MM.1S (cell line): ENCODE measurements at regions not wholly inside any gene's neighbourhood (a gene's known extent, or its start where the extent isn't known, plus 50 kb on each side); places are given as distances from the start of the nearest gene placed in this dataset.
"Not testable (repeated sequence)": the region's sequence is repeated elsewhere in the genome, so short reads cannot be mapped to it uniquely, and the experiment has no call there.

Experiments
- DNase-seq: peaks from one replicate; pipeline ENCODE4 v3.0.0-alpha.2; 2015
- H2AFZ ChIP-seq: fragments of 300-600 bp; sonication (generic); 2 replicates; pipeline ENCODE4 v1.6.0; 2016; ENCODE audit warnings: antibody characterized with exemption, low read length
- H3F3A ChIP-seq: fragments of 300-600 bp; sonication (generic); 2 replicates; pipeline ENCODE4 v1.6.1; 2016; ENCODE audit warnings: mild to moderate bottlenecking, antibody characterized with exemption, low read length, moderate library complexity, mixed read lengths; ENCODE audit not compliant: insufficient read depth
- H3K27ac ChIP-seq: fragments of 300-600 bp; sonication (generic); 2 replicates; pipeline ENCODE4 v1.5.1; 2016; ENCODE audit warnings: mild to moderate bottlenecking, low read length
- H3K27me3 ChIP-seq: fragments of 300-600 bp; sonication (generic); replicated peaks from 2 replicates; pipeline ENCODE4 v1.6.0; 2016; ENCODE audit warnings: low read length; ENCODE audit not compliant: insufficient read depth
- H3K36me3 ChIP-seq: fragments of 300-600 bp; sonication (generic); replicated peaks from 2 replicates; pipeline ENCODE4 v1.6.1; 2016; ENCODE audit warnings: mild to moderate bottlenecking, low read length, mixed read lengths; ENCODE audit not compliant: insufficient read depth
- H3K4me1 ChIP-seq: fragments of 300-600 bp; sonication (generic); 2 replicates; pipeline ENCODE4 v1.6.1; 2016; ENCODE audit warnings: low read length, mixed read lengths
- H3K4me2 ChIP-seq: fragments of 300-600 bp; sonication (generic); 2 replicates; pipeline ENCODE4 v1.6.0; 2016; ENCODE audit warnings: low read depth, low read length
- H3K4me3 ChIP-seq: fragments of 300-600 bp; sonication (generic); 2 replicates; pipeline ENCODE4 v1.5.1; 2016; ENCODE audit warnings: low read length, mixed read lengths
- H3K79me2 ChIP-seq: fragments of 300-600 bp; sonication (generic); 2 replicates; pipeline ENCODE4 v1.6.1; 2016; ENCODE audit warnings: mixed run types, low read length, mixed read lengths
- H3K9ac ChIP-seq: fragments of 300-600 bp; sonication (generic); 2 replicates; pipeline ENCODE4 v1.6.1; 2016; ENCODE audit warnings: low read length, mixed read lengths
- H3K9me2 ChIP-seq: fragments of 300-600 bp; sonication (generic); replicated peaks from 2 replicates; pipeline ENCODE4 v1.6.1; 2016; ENCODE audit warnings: mild to moderate bottlenecking, low read length, mixed read lengths; ENCODE audit not compliant: insufficient read depth
- H3K9me3 ChIP-seq: fragments of 300-600 bp; sonication (generic); replicated peaks from 2 replicates; pipeline ENCODE4 v1.6.1; 2016; ENCODE audit warnings: mild to moderate bottlenecking, low read length, mixed read lengths; ENCODE audit not compliant: insufficient read depth
- H4K20me1 ChIP-seq: fragments of 300-600 bp; sonication (generic); 2 replicates; pipeline ENCODE4 v1.6.1; 2016; ENCODE audit warnings: mild to moderate bottlenecking, low read length, moderate library complexity, mixed read lengths; ENCODE audit not compliant: insufficient read depth
- EZH2 ChIP-seq: fragments of 300-600 bp; sonication (generic); optimal IDR thresholded peaks from 2 replicates; pipeline ENCODE3; 2017; ENCODE audit warnings: low read depth, mild to moderate bottlenecking, antibody characterized with exemption, low read length, mixed read lengths
- EZH2phosphoT487 ChIP-seq: fragments of 300-600 bp; sonication (generic); IDR thresholded peaks from 2 replicates; pipeline ENCODE4 v1.6.1; 2018; ENCODE audit warnings: antibody characterized with exemption, low read length
- TF ChIP-seq, protein P1 (sequence below): fragments of 300-600 bp; sonication (generic); IDR thresholded peaks from 2 replicates; pipeline ENCODE4 v1.5.1; 2016; ENCODE audit warnings: antibody characterized with exemption, low read length, mixed read lengths

DNA sequence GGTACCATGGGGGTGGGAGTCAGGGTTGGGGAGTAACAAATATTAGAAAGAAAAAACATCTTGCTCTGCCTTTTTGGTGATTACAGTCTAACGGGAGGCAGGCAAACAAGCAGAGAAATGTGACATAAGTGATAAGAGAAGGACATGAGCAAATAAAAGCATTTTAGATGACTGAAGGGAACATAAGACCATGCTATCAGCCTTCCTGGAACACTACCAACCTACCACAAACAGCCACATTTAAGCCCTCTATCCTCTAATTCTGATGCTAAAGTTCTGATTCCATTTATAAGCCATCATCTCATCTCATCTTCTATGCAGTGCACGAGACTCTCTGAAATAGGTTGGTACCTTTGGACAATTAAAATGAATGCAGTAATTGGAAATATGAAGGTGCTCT lies 243.4 kb upstream of the P2RY1 start:
- Histone ChIP-seq H3K27me3 (no peaks in the 10 kb centered on the region), H3K9me2 (no peaks in the 10 kb centered on the region), H3K79me2 (no peaks in the 10 kb centered on the region), H3K27ac (no peak overlapping the region), H3K4me1 (peaks cover 6% of the 10 kb centered on the region; the same call in 1 of the 2 replicates), H3K4me2 (no peak overlapping the region), H3K9ac (no peak overlapping the region), H3F3A (no peaks in the 10 kb centered on the region), H2AFZ (no peak overlapping the region), H3K36me3 (no peaks in the 10 kb centered on the region), H3K9me3 (no peaks in the 10 kb centered on the region), H3K4me3 (no peak overlapping the region), H4K20me1 (no peaks in the 10 kb centered on the region)
- TF ChIP-seq, protein P1, sequence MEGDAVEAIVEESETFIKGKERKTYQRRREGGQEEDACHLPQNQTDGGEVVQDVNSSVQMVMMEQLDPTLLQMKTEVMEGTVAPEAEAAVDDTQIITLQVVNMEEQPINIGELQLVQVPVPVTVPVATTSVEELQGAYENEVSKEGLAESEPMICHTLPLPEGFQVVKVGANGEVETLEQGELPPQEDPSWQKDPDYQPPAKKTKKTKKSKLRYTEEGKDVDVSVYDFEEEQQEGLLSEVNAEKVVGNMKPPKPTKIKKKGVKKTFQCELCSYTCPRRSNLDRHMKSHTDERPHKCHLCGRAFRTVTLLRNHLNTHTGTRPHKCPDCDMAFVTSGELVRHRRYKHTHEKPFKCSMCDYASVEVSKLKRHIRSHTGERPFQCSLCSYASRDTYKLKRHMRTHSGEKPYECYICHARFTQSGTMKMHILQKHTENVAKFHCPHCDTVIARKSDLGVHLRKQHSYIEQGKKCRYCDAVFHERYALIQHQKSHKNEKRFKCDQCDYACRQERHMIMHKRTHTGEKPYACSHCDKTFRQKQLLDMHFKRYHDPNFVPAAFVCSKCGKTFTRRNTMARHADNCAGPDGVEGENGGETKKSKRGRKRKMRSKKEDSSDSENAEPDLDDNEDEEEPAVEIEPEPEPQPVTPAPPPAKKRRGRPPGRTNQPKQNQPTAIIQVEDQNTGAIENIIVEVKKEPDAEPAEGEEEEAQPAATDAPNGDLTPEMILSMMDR: no peak
- TF ChIP-seq EZH2phosphoT487 (no peak), EZH2 (no peak)
- no peak for DNase-seq

DNA sequence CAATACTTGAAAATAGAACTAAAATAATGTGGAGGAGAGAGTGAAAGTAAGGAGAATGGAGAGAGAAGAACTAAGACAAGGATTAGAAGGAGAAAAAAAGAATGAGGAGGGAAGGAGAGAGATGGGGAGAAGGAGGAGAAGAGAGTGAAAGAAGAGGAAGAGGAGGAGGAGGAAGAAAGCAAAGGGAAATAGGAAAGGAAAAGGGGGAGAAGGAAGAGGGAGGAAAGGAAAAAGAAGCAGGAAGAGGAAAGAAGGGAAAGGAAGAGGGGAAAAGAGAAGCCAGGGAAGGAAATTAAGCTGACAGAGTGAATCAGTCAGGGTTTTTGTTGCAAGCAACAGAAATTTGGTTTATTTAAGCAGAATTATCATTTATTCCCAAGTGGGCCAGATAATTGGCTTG lies 241.7 kb upstream of the P2RY1 start:
- Histone ChIP-seq H3K9me3 (no peaks in the 10 kb centered on the region), H2AFZ (no peak overlapping the region), H3K79me2 (no peaks in the 10 kb centered on the region), H3K9me2 (no peaks in the 10 kb centered on the region), H3K36me3 (no peaks in the 10 kb centered on the region), H3K4me2 (no peak overlapping the region), H3K4me3 (no peak overlapping the region), H3F3A (no peaks in the 10 kb centered on the region), H4K20me1 (no peaks in the 10 kb centered on the region), H3K9ac (no peak overlapping the region), H3K4me1 (peaks cover 9% of the 10 kb centered on the region; the same call in 1 of the 2 replicates), H3K27me3 (no peaks in the 10 kb centered on the region), H3K27ac (no peak overlapping the region)
- no peak for DNase-seq
- TF ChIP-seq EZH2: no peak
- TF ChIP-seq, protein P1: no peak

DNA sequence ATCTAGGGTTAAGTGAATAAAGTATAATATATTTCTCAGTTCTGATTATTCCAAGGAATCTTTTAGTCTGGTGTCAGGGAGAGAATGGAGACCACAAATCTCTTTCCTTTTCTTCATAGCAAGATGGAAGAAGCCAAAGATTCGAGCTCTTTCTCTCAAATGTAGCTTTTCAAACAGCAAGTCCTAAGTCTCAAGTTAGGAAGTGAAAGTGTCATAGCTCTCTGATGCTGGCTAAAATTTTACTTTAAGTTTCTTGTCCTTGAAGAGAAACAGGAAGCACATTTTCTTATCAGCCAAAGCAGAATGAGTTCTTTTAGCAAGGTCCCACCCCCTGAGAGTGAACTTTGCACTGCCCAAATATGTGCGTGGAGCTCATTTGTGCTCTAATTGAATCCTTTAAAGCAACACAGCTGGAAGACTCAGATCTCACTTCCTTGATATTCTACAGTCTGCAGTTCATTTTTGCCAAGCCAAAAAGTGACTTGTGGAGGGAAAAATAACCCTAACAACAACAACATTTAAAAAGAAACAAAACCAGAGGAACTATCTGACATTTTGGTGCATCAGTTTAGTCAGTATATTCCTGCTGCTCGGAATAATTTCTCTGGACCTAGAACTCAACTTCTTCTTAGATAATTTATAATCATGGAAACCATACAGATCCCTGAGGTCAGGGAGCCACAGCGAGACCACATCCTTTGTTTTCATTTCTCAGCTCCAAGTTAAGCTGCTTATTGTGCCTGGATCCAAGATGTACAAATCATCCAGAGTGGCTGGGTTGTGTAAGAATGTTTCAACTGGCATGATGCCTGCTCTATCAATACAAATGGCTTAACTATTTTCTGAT lies 238.7 kb upstream of the P2RY1 start:
- Histone ChIP-seq H3F3A (no peaks in the 10 kb centered on the region), H4K20me1 (no peaks in the 10 kb centered on the region), H2AFZ (peak overlapping the region; percentile 69), H3K27ac (peak overlapping the region; percentile 13; the same call in 1 of the 2 replicates), H3K79me2 (no peaks in the 10 kb centered on the region), H3K4me3 (peak overlapping the region; percentile 19), H3K27me3 (no peaks in the 10 kb centered on the region), H3K4me1 (peaks cover 9% of the 10 kb centered on the region; the same call in 1 of the 2 replicates), H3K9me3 (no peaks in the 10 kb centered on the region), H3K9me2 (no peaks in the 10 kb centered on the region), H3K9ac (no peak overlapping the region), H3K4me2 (peak overlapping the region; percentile 75), H3K36me3 (no peaks in the 10 kb centered on the region)
- peak; percentile 84 for DNase-seq
- TF ChIP-seq EZH2phosphoT487 (no peak), EZH2 (no peak)
- TF ChIP-seq, protein P1: no peak

DNA sequence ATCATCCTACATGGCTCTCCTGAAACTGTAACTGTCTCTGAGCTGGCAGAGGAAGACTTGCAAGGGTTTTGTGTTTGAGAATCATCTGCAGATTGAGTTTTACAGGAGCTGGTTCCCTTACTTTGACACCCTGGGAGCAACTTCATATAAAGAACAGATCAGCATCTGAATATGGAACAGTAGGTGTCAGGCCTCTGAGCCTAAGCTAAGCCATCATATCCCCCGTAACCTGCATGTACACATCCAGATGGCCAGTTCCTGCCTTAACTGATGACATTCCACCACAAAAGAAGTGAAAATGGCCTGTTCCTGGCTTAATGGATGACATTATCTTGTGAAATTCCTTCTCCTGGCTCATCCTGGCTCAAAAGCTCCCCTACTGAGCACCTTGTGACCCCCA lies 238.1 kb upstream of the P2RY1 start:
- H3K27ac ChIP-seq, H3K9ac ChIP-seq: not testable (repeated sequence)

More for the DNA sequence above, 238.1 kb upstream of the P2RY1 start:
- H3F3A ChIP-seq, H3K79me2 ChIP-seq, H3K27me3 ChIP-seq, H3K36me3 ChIP-seq, H3K4me1 ChIP-seq, H3K4me3 ChIP-seq, H3K9me3 ChIP-seq, H4K20me1 ChIP-seq, H3K9me2 ChIP-seq, DNase-seq: not testable (repeated sequence)
- Histone ChIP-seq H2AFZ (peak overlapping the region; percentile 69), H3K4me2 (peak overlapping the region; percentile 75)
